ENCODE measurements at regions not wholly inside any gene's neighbourhood (a gene's known extent, or its start where the extent isn't known, plus 50 kb on each side); places are given as distances from the start of the nearest gene placed in this dataset.

DNA sequence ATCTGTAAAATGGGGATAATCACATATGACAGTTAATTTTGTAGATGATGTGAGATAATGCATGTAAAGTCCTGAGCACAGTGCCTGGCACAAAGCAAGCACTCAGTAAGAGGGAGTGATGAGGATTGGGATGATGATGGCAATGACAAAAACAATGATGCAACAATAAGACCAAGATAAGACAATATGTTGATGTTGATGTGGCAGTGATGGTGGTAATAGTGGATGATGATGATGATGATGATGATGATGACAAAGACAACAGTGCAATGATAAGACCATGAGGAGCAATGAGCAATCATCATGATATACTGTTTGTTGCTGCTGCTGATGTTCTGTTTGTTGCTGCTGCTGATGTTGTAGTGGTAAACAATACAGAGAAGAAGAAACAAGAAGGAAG lies 344.1 kb downstream of the NPIPA8 start:
- no peak for DNase-seq (ENCODE audit: low read depth)
- TF ChIP-seq, protein P1, sequence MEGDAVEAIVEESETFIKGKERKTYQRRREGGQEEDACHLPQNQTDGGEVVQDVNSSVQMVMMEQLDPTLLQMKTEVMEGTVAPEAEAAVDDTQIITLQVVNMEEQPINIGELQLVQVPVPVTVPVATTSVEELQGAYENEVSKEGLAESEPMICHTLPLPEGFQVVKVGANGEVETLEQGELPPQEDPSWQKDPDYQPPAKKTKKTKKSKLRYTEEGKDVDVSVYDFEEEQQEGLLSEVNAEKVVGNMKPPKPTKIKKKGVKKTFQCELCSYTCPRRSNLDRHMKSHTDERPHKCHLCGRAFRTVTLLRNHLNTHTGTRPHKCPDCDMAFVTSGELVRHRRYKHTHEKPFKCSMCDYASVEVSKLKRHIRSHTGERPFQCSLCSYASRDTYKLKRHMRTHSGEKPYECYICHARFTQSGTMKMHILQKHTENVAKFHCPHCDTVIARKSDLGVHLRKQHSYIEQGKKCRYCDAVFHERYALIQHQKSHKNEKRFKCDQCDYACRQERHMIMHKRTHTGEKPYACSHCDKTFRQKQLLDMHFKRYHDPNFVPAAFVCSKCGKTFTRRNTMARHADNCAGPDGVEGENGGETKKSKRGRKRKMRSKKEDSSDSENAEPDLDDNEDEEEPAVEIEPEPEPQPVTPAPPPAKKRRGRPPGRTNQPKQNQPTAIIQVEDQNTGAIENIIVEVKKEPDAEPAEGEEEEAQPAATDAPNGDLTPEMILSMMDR (IDR thresholded peaks at IDR 0.05; ENCODE audit: insufficient read depth, low read length), result no peak
- no peak overlapping the region for H3K4me3 ChIP-seq (ENCODE audit: low read depth, low read length)

DNA sequence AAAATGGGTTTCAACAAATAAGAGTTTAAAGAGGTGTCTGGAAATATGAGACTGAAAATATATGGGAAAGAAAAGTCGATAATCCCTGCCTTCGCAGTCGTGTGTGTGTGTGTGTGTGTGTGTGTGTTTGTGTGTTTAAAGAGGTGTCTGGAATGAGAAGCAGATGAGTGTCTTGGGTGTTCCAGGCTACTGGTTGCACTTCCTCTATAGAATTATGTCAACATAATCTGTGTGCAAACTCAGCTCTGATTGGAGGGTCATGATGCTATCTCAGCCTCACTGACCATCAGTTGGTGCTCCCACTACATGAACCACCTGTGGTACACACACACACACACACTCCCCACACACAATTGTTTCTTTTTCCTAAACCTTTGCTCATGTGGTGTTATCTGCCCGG lies 347.3 kb downstream of the NPIPA8 start:
- TF ChIP-seq, protein P1 (IDR thresholded peaks at IDR 0.05; ENCODE audit: insufficient read depth, low read length), result no peak
- H3K4me3 ChIP-seq (ENCODE audit: low read depth, low read length), result no peak overlapping the region
- DNase-seq (ENCODE audit: low read depth), result no peak

DNA sequence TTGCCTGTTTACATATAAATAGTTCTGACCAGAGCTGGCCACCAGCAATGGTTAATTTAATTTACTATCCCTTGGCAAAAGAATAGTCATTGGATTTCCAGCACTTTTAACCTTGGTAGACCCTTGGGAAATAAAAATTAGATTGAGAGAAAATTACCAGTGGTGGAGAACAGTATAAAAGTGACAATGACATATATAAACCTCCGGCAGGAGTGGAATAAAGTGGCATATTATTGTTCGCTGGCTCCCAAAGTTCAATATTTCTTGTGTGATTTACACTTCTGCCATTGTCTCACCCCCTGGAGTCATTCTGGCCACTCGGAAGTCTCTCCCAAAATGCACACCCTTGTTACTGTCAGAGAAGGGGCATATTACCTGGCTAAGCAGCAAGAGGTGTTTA lies 347.7 kb downstream of the NPIPA8 start:
- TF ChIP-seq, protein P1 (IDR thresholded peaks at IDR 0.05; ENCODE audit: insufficient read depth, low read length), result no peak
- no peak overlapping the region for H3K4me3 ChIP-seq (ENCODE audit: low read depth, low read length)
- DNase-seq (ENCODE audit: low read depth), result no peak

DNA sequence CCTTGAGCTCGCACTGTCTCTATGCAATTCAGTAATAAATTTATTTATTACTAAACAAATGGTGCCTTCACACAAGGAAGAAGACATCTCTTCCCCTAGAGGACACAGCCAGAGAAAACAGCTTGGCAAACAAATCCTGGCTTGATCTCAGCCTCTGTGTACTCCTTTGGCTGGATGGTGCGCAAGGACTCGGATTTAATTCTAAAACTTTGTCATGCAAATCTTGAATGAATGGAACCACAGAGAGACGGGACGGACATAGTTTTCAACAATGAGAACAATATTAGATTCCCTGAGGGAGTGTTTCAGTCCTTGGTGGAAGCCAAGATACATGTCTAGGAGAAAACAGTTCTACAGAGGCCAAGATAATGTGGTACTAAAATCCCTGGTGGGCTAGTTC lies 349.5 kb downstream of the NPIPA8 start:
- no peak overlapping the region for H3K4me3 ChIP-seq (ENCODE audit: low read depth, low read length)
- DNase-seq (ENCODE audit: low read depth), result no peak
- TF ChIP-seq, protein P1 (IDR thresholded peaks at IDR 0.05; ENCODE audit: insufficient read depth, low read length), result no peak

DNA sequence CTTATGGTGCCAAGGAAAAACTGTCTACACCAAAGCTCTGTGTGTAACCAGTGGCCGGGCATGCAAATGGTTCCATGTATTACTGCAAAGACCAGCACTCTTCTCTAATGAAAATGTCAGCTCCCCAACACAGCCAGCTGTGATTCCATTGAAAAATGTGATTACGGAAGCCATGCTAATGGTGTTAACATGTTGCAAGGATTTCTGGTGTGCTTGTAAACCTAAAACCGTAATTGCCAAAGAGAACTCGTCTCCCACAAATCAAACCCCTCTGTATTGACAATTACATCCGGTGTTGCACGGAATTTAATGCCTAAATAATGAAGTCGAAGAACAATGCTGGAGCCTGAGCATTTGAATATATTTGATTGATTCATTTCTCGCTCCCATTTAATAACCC lies 351.7 kb downstream of the NPIPA8 start:
- no peak overlapping the region for H3K4me3 ChIP-seq (ENCODE audit: low read depth, low read length)
- DNase-seq (ENCODE audit: low read depth), result no peak
- TF ChIP-seq, protein P1 (IDR thresholded peaks at IDR 0.05; ENCODE audit: insufficient read depth, low read length), result no peak

DNA sequence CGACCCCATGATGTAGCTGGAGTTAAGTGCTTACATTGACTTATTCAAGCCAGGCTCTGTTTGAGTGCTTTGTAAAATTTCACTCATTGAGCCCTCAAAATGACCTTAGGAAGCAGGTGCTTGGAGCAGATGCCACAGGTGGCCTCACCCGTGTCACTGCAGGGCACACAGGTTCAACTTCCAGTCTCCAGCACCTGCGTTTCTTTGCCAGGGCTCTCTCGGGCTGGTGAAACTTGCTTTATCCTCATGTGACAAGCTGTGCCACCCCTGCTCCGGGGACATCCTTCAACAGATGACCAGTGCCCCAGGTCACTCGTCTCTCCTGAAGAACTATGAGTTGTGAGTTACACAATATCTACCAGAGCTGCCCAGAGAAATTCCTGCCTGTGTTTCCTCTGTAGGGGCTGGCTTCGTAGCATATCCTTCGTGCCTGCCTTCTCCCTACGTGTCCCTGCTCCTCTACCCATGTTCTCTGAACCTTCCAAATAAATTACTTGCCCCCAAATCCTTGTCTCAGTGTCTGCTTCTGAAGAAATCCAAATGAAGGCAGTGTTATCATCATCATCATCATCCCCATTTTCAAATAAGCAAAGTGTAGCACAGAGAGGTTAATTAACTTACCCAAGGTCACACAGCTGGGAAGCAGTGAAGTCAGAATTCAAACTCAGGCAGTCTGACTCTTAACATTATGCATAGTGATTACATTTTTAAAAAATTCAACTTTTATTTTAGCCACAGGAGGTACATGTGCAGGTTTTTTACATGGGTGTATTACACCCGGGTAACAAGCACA lies 352.5 kb downstream of the NPIPA8 start:
- DNase-seq (ENCODE audit: low read depth), result no peak
- TF ChIP-seq, protein P1 (IDR thresholded peaks at IDR 0.05; ENCODE audit: insufficient read depth, low read length), result no peak

DNA sequence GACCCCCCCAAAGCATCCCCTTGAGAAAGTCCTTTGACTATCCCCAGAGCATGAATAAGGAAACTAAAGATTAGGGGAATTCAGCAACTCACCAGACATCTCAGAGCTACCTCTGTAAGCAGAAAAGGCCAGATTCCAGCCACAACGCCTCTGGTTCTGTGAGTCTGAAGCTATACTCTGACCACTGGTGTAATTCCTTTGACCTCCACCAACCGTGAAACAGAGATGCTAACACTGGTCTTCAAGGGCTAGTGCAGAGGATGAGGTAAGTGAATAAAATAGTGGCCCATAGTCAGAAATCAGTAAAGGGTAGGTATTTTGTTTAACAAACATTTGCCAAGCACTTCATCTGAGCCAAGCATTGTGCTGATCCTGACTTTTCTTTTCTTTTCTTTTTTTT lies 353.4 kb downstream of the NPIPA8 start:
- DNase-seq (ENCODE audit: low read depth), result no peak
- TF ChIP-seq, protein P1 (IDR thresholded peaks at IDR 0.05; ENCODE audit: insufficient read depth, low read length), result no peak
- no peak overlapping the region for H3K4me3 ChIP-seq (ENCODE audit: low read depth, low read length)

More for the DNA sequence above, 352.5 kb downstream of the NPIPA8 start:
- no peak overlapping the region for H3K4me3 ChIP-seq (ENCODE audit: low read depth, low read length)
